T47D (cell line): ENCODE measurements at regions not wholly inside any gene's neighbourhood (a gene's known extent, or its start where the extent isn't known, plus 50 kb on each side); places are given as distances from the start of the nearest gene placed in this dataset.

Experiments
- DNase-seq, 2 experiments: peaks; one replicate each; pipeline versions ENCODE4 v3.0.0 to v3.0.0-alpha.2; 2011 to 2012; ENCODE audit warnings: low read depth in 1 of 2, low spot score in 1 of 2
- JUND ChIP-seq: IDR thresholded peaks from 2 replicates; pipeline ENCODE4 v1.6.1; 2012; ENCODE audit warnings: low read depth
- in situ Hi-C: cut with HindIII; loops from 2 replicates; pipeline ENCODE4 v1.10.0; 2016; ENCODE audit warnings: low sequenced_read_pairs, low pct_unique_long_range_greater_than_20kb

DNA sequence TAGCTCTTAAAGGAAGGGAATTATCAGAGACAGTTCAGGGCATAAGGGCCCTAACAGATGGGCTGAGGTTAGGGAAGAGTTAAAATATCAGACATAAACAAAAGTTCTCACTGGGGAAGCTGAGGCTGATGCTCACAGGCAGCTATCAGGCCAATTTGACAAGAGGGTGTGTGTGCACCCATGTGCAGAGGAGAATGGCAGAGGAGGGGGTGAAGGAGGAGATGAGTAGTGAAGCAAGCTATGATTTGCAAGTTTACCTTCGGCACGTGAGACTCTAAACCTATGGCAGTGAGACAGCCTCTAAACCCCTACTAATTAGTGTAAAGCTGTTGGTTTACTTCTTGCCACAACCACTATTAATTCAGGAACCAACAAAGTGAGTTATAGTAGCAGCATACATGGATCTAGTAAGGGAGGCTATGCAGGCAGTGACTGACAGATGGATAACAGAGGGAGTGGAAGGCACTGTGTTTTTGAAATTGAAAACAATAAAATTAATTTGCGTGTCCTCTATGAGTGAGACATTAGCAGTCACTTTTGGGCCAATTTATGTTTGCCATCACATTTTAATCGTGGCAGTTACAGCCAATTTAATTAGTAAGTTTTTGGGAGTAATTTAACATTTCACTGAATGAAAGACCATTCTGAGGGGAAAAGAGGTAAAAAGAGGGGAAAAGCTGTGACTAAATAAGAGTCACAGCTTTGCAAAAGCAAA lies 99.6 kb upstream of the HTR2A start:
- DNase-seq = no peak
- TF ChIP-seq JUND = no peak
- in situ Hi-C loops = no loop called here

DNA sequence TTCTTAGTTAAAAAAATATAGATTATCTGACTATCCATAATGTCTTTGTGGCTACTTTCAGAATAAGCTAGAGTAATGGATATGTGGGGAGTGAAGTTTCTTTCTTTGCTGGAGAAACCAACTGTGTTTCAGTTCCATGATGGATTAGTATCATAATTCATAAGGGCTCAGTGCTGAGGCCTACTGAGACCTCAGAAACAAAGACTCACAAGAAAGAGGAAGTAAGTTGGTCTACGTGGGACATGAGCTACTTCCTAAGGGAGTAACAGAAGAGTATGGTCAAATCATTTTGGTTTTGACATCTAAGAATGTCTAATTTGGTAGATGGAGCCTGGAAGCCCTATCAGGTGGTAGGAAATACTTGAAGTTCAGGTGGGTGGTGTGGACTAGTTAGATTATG lies 99.0 kb upstream of the HTR2A start:
- no peak for TF ChIP-seq JUND
- in situ Hi-C loops = no loop called here
- DNase-seq = no peak

DNA sequence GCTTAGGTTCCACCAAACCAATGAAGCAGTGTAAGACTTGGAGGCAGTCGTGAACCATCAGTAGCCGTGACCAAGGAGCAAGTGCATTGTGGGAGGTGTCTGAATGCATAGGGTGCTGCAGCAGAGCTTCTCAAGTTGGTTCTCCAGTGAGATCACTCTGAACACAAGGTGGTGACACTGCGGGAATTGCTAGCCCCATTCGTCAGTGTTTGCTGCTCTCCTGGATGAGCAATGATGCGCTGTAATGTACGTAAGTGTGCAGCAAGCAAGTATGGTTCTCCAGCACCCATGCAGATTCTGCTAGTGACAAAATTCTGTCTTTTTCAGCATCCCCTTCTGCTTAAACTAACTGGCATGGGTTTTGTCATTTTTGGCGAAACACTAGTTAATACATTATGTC lies 97.6 kb upstream of the HTR2A start:
- in situ Hi-C loops = no loop called here
- no peak for TF ChIP-seq JUND
- DNase-seq = peak in 1 of 2 experiments; percentile 6

DNA sequence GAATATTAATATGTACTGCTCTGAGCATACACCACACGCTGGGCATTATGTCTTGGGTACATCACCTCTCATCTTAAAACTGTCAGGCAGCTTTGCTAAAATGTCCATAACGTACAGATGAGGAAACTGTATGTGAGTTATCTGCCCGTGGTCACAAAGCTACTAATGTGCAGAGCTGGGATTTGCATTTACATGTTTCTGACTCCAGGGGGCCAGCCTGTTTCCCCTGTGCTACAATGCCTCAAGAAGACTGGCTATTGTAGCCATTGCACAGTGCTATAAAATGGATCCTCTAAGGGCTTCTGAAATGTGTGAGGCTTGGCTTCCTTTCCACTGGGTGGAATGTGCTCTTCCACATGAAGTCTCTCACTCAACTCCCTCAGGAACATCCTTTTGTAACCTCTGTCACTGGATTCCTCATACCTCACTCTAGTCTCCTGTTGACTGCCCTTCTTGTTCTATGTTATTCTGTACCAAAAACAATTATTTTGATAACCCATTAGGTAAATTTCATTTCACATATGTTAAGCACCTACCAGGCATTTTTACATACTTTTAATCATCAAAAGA lies 95.6 kb upstream of the HTR2A start:
- peak in 1 of 2 experiments; percentile 16 for DNase-seq
- in situ Hi-C loops = no loop called here

DNA sequence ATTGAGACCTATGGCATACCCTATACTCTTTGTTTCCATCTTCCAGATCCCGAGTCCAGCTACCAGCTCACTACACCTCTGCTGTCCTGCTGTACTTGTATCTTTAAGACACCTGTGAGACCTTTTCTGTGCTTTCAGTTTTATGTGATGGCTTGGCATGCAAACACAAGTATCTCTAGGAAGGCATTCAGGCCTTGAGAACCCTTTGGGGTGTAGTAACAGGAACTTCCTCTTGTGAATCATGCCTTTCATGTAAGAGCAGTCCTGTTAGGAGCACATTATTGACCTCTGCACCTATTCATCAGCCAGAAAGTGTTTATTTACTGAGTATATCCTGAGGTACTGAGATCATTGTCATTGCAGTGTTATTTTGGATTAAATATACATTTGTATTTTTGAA lies 87.0 kb upstream of the HTR2A start:
- TF ChIP-seq JUND = no peak
- no peak for DNase-seq
- in situ Hi-C loops = no loop called here

More for the DNA sequence above, 95.6 kb upstream of the HTR2A start:
- TF ChIP-seq JUND = no peak

DNA sequence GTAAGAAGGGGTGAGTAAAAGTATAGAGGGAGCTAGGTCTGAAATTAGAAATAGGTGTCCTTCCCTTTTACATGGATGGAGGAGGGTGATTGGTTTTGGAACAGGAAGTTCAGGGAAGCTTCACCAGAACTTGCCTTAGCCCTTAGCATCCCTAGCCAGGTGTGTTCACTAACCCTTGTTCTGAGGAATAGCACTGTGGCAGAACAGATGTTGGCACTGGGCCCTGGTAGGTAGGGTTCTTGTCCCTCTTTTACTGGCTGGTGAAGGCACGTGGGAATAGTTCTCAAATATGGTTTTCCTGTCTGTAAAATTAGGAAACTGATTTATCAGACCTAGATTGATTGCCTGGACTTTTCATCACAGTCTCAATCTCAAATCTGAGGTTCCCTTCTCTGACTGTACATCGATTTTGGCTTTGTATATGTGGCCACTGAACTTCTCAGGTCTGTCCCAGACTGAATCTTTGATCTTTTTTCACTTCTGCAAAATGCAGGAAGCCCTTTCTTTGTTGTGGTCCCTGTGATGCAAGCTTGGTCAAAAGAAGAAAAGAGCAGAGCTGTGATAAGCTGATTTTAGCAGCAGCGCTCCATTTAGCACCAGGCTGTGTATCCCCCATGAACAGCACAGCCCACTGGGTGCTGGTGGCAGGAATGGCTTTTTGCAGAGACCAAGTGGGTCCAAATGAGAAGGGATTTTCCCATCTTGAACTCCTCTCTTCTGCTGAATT lies 86.2 kb upstream of the HTR2A start:
- TF ChIP-seq JUND = no peak
- no peak for DNase-seq
- in situ Hi-C loops = no loop called here

DNA sequence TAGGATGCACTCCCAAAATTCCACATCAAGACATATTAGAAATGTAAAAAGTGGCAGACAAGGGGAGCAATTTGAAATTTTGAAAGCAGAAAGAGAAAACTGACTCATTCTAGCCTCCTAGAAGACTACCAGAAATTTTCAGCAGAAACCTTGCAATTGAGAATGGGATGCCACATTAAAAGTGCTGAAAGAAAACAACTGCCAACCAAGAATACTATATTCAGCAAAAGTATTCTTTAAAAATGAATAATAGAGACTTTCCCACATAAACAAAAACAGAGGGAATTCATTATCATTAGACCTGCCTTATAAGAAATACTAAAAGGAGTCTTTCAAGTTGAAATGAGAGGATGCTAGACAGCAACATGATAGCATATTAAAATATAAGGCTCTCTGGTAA lies 78.3 kb upstream of the HTR2A start:
- TF ChIP-seq JUND = no peak
- DNase-seq = no peak
- in situ Hi-C loops = no loop called here

DNA sequence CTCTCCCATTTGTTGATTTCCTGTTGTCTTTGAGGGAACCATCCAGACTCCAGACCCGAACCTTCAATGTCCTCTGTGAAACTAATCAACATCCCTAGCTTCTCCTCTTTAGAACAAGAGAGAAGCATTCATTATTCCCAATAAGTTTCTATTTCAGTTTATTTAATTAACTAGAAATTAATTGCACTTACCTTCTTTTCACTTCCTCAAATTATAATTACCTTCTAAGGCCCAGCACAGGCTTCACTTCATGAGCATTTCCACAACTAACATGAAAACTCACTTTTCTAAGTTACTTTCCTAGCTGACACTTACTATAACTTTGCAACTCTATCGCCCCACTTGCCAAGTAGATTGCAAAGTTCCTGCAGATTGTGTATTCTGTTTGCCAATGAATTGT lies 71.6 kb upstream of the HTR2A start:
- in situ Hi-C loops = no loop called here
- DNase-seq = no peak
- no peak for TF ChIP-seq JUND

DNA sequence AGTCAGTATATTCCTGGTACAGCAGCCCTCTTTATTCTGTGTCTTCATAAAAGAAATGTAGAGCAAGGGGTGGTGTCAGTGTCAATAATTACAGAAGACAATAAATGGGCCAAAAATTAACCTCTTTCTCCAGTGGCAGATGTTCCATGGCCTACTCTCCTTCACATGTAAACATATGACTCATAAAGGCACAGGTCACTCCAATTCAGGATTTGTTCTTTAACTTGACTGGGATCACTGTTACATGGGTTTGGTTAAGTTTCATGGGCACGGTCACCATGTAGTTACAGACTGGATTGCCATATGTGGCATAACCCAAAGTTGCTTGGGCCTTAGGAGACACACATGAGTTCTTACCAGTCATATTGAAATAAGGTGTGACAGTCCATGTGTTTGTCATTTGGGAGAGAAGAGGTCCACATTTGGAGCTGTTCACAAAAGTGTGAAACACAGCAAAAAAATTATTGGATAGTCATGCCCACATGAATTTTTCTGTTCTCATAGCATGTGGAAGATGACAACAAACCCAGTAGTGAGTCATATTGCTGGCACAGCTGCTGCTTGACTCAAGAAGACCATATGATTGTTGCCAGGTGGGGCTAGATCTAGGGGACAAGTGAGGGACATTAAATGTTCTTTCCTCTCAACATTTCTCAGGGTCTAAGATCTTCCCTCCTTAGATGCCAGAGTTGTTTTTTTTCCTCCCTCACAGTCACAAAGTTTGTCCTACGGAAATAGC lies 68.1 kb upstream of the HTR2A start:
- in situ Hi-C loops = no loop called here
- TF ChIP-seq JUND = no peak
- DNase-seq = no peak

DNA sequence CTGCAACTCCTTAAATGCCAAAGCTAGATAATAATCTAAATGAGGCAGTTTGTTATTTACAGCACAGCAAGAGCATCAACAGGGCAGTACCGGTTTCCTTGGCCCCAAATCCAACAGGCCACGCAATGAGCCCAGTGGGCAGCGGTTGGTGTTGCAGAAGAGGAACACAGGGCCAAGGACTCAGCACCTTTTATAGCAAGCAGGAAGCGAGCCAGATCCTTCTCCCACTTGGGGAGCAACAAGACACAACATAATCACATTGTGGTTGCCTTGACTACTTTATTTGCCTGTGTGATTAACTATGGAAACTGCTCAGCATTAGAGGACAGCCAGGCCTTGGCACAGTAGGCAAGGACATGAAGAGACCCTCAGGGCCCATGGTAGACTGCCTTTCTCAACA lies 67.1 kb upstream of the HTR2A start:
- DNase-seq = no peak
- in situ Hi-C loops = no loop called here
- TF ChIP-seq JUND = no peak

DNA sequence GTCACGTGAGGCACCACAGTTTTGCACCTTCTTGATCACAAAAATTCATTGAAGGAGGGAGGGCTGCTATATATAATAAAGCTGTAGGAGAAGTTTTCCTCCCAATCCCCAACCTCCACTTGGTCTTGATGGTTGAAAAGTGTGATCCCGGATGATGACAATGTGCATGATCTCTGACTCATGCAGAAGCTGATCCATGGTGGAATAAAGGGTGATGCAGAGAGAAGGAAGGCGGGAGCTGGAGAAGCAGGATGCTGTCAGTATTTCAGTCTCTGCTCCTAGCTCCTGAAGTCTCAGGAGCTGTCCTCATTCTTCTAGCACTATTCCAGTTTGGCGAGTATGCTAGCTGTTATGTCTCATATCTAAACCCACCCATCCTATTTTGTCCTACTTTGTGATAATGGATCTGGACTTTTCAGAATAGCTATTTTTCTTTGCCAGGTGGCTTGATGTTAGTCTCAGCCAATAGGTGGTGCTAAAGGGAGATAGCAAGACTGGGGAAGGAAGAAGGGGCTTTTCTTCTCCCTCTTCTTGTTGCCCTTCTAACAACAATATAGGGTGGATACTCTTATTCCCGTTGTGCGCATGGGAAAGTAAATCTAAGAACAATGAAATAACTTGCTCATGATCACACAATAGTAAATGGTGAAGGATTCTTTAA lies 65.6 kb upstream of the HTR2A start:
- in situ Hi-C loops = no loop called here
- DNase-seq = no peak

DNA sequence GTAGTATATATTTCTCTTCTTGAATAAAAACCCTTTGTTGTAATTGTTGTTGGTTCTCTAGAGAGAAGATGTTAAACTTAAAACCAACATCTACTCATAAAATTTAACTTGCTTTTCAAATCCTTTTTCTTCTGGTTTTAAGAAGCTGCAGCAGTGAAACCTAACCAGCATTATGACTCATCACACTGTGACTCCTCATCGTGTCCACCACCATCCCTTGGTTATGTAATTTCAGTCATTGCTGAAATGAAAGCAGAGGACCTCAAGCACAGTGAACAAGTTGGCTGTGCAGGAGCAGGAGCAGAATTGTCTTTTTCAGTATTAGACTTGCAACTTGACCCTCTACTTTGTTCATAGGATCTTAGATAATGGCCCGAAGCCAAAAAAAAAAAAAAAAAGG lies 64.9 kb upstream of the HTR2A start:
- DNase-seq = no peak
- no peak for TF ChIP-seq JUND
- in situ Hi-C loops = no loop called here

More for the DNA sequence above, 65.6 kb upstream of the HTR2A start:
- no peak for TF ChIP-seq JUND
